LNCAP (cell line): ENCODE measurements at regions not wholly inside any gene's neighbourhood (a gene's known extent, or its start where the extent isn't known, plus 50 kb on each side); places are given as distances from the start of the nearest gene placed in this dataset.

Experiments
- TF ChIP-seq, protein P1 (sequence below): fragments of 450-650 bp; IDR thresholded peaks from 2 replicates; pipeline ENCODE4 v1.5.1; 2017; ENCODE audit warnings: mild to moderate bottlenecking

DNA sequence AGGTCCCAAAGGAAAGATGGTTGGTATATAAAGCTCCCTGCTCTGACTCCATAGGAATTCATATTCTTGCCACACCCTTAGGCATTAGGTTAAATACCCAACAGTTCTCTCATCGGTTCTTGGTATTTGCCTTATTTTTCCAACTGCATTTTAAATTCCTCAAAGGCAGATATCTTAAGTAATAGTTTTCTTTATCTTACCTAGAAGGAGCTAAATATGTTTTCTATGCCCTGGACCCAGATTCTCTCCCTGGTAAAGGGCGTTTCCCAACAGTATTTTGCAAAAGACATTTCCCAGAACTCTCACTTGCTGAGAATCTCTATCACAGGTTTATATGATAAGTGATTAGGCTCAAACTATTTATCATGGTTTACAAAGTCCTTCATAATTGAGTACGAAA lies 158.6 kb upstream of the BDNF start:
- TF ChIP-seq, protein P1, sequence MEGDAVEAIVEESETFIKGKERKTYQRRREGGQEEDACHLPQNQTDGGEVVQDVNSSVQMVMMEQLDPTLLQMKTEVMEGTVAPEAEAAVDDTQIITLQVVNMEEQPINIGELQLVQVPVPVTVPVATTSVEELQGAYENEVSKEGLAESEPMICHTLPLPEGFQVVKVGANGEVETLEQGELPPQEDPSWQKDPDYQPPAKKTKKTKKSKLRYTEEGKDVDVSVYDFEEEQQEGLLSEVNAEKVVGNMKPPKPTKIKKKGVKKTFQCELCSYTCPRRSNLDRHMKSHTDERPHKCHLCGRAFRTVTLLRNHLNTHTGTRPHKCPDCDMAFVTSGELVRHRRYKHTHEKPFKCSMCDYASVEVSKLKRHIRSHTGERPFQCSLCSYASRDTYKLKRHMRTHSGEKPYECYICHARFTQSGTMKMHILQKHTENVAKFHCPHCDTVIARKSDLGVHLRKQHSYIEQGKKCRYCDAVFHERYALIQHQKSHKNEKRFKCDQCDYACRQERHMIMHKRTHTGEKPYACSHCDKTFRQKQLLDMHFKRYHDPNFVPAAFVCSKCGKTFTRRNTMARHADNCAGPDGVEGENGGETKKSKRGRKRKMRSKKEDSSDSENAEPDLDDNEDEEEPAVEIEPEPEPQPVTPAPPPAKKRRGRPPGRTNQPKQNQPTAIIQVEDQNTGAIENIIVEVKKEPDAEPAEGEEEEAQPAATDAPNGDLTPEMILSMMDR: no peak

DNA sequence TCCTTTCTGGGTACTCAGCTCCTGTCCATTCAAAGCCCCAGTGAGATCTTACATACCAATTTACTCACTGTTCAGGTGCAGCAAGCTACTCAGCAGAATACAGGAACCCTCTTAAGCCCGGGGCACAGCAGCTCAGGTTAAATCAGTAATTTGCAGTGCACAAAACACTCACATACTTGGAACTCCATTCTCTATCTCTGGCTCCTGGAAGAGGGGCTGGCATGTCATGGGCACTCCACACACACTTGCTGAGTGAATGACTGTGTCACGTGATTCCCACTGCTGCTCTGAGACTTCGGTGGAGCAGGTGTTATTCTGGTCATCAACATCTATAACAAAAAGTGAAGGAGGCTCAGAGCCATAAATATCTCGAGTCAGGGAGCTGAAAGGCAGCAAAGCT lies 157.3 kb upstream of the BDNF start:
- TF ChIP-seq, protein P1: no peak

DNA sequence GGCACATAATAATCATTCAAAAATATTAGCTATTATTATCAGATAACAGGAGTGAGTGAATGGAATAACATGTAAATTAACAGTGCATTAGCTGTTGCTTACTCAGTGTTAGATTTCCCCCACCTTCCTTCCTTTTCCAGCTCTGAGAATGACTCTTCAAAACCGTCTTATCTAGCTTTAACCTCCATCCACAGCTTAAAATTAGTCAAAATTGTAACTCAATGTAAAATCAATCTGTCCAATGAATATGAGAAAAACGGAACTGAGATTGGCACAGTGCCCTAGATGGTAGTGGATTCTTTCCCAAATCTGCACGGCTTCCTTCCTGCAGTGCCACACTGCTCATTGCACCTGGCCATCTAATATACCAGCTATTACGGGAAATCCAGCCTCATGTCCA lies 156.8 kb upstream of the BDNF start:
- TF ChIP-seq, protein P1: no peak

DNA sequence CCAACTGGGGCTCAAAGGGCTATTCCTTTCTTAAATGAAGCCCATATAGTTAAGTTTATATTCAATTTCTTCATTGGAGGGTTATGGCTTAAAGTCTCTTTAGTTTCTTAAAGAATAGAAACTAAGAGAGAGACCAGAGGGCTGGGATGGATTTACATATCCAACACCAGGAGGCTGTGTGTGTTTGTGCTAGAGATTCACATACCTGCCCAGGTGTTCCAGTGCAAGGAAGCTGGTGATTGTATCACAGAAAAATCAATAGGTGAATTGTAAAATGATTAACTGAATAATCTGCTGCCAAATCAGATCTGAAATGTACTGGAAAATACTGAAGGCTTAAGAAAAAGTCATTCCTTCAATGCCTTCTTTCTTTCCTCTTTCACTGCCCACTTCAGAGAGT lies 148.2 kb upstream of the BDNF start:
- TF ChIP-seq, protein P1: no peak

DNA sequence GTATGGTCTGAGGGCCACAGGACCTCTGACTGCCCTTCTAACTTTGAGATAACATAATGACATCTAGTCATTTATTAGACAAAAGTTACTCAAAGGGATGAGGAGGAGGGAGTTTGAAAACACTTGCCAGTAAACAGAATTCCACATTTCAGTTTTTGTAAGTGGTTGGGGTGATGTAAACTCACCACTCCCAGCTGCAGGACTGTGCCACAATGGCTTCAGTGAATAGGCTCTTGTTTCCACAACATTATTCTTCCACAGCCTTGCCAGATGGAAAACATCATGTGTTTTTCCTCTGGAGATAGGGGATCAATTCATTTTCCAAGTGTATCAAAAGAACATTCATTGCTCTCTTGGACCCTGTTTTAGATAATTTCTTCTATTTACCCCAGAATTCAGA lies 147.2 kb upstream of the BDNF start:
- TF ChIP-seq, protein P1: no peak

DNA sequence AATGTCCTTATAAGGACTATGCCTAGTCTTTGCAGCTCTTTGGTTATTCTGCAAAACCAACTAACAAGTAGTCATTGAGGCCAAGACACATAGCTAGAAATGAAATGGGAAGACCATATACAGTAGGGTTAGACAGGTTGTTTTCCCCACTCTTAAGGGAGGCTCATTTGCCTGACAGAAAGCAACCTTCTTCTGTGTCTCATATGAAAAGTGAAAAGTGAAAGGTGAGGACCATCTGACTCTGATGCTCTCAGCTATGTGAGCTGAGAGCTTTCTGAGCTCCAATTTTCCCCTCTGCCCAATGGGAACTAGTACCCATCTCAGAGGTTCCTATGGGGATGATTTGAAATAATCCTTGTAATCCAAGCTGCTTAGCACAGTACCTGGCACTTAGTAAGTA lies 142.0 kb upstream of the BDNF start:
- TF ChIP-seq, protein P1: no peak

DNA sequence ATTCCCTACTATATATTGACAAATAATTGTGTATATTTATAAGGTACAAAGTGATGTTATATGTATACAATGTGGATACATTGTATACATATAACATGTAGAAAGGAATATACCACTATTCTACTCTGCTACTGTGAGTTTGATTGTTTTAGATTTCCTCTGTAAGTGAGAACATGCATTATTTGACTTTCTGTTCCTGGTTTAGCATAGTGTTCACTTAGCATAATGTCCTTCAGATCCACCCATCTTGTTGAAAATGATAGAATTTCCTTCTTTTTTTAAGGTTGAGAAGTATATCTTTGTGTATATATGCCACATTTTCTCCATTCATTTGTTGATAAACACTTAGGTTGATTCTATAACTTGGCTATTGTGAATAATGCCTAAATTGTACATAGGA lies 140.8 kb upstream of the BDNF start:
- TF ChIP-seq, protein P1: no peak

DNA sequence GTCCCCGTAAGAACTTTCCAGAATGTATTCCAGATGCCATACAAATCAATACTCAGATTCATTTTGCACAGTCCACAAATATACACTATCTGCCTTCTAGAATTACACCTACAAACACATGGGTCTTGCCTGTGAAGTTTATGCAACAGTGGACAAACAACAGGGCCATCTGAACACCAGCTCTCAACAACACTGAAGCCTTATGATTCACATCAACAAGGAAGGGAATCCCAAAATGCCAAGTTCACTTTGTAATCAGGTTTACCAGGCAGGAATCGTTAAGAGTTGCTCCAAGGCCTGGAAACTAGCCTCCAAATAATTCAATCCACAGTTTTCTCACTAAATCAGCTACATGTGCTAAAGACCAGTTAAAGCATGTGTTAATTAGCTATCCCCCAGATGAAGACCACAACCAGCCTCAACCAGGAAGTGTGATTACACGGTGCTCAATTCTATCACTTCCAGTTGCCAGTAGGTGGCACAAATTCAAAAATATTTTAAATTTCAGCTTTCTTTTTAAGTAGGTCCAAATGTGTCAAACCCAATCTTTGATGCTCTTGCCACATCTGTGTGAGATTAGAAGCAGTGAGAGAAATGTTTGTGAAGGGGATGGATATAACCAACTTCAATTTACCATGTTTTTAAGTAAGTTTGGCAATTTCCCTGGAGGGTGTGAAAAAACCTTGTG lies 139.1 kb upstream of the BDNF start:
- TF ChIP-seq, protein P1: peak; percentile 53
